Nephron progenitor cell (in vitro differentiated cells): ENCODE measurements at regions not wholly inside any gene's neighbourhood (a gene's known extent, or its start where the extent isn't known, plus 50 kb on each side); places are given as distances from the start of the nearest gene placed in this dataset.

Source experiments
- DNase-seq: peaks from one replicate; pipeline ENCODE4 v3.0.0; 2021
- H3K27ac Mint-ChIP-seq: 2 replicates; pipeline ENCODE4 v1.8.0; 2021; ENCODE audit warnings: mild to moderate bottlenecking, moderate library complexity, mixed read lengths
- H3K27me3 Mint-ChIP-seq: 2 replicates; pipeline ENCODE4 v1.8.0; 2021; ENCODE audit warnings: mild to moderate bottlenecking, low read depth, mixed read lengths; ENCODE audit not compliant: poor library complexity
- H3K36me3 Mint-ChIP-seq: 2 replicates; pipeline ENCODE4 v1.8.0; 2021; ENCODE audit warnings: low read depth, mixed read lengths
- H3K4me1 Mint-ChIP-seq: 2 replicates; pipeline ENCODE4 v1.8.0; 2021; ENCODE audit warnings: mixed read lengths
- H3K4me3 Mint-ChIP-seq: 2 replicates; pipeline ENCODE4 v1.8.0; 2021; ENCODE audit warnings: mild to moderate bottlenecking, moderate library complexity, mixed read lengths
- H3K9me3 Mint-ChIP-seq: 2 replicates; pipeline ENCODE4 v1.8.0; 2021; ENCODE audit warnings: mild to moderate bottlenecking, moderate library complexity, mixed read lengths
- CTCF ChIP-seq: fragments of 200-600 bp; sonication (generic); IDR thresholded peaks from 2 replicates; pipeline ENCODE4 v1.5.0; 2021; ENCODE audit warnings: antibody characterized with exemption

GRCh38 chr6:20279051-20279450 lies 66.8 kb upstream of the MBOAT1 start:
- Mint-ChIP-seq H3K4me3 (no peak overlapping the region), H3K27ac (no peak overlapping the region), H3K4me1 (peaks cover 13% of the 10 kb centered on the region), H3K36me3 (peaks cover 10% of the 10 kb centered on the region), H3K9me3 (peaks cover 34% of the 10 kb centered on the region), H3K27me3 (peaks cover 24% of the 10 kb centered on the region)
- no peak for TF ChIP-seq CTCF
- no peak for DNase-seq

- no peak overlapping the region for H3K4me3 Mint-ChIP-seq
- peaks cover 10% of the 10 kb centered on the region for H3K36me3 Mint-ChIP-seq
- H3K9me3 Mint-ChIP-seq: peaks cover 40% of the 10 kb centered on the region
- no peak overlapping the region for H3K27ac Mint-ChIP-seq
- DNase-seq: no peak
- TF ChIP-seq CTCF: no peak
- H3K27me3 Mint-ChIP-seq: peaks cover 24% of the 10 kb centered on the region
- peaks cover 13% of the 10 kb centered on the region for H3K4me1 Mint-ChIP-seq
Measured at GRCh38 chr6:20279608-20280287, 67.5 kb upstream of the MBOAT1 start.

- Mint-ChIP-seq H3K4me1 (peaks cover 13% of the 10 kb centered on the region), H3K9me3 (peaks cover 40% of the 10 kb centered on the region), H3K36me3 (peaks cover 10% of the 10 kb centered on the region), H3K4me3 (no peak overlapping the region), H3K27ac (no peak overlapping the region), H3K27me3 (peaks cover 24% of the 10 kb centered on the region)
- DNase-seq: no peak
- TF ChIP-seq CTCF: no peak
Measured at GRCh38 chr6:20280288-20280621, 68.0 kb upstream of the MBOAT1 start.

- Mint-ChIP-seq H3K36me3 (peaks cover 10% of the 10 kb centered on the region), H3K9me3 (peaks cover 40% of the 10 kb centered on the region), H3K4me1 (no peaks in the 10 kb centered on the region)
Measured at GRCh38 chr6:20284672-20285071, 72.4 kb upstream of the MBOAT1 start.

GRCh38 chr6:20286968-20287565 lies 74.8 kb upstream of the MBOAT1 start:
- H3K4me3 Mint-ChIP-seq: no peak overlapping the region
- H3K27ac Mint-ChIP-seq: no peak overlapping the region
- H3K27me3 Mint-ChIP-seq: peaks cover 8% of the 10 kb centered on the region
- peaks cover 5% of the 10 kb centered on the region for H3K4me1 Mint-ChIP-seq
- no peak for TF ChIP-seq CTCF
- peaks cover 10% of the 10 kb centered on the region for H3K36me3 Mint-ChIP-seq
- peaks cover 27% of the 10 kb centered on the region for H3K9me3 Mint-ChIP-seq
- DNase-seq: no peak

More at GRCh38 chr6:20284672-20285071, 72.4 kb upstream of the MBOAT1 start:
- TF ChIP-seq CTCF: no peak
- no peak overlapping the region for H3K4me3 Mint-ChIP-seq
- no peak overlapping the region for H3K27ac Mint-ChIP-seq
- peaks cover 9% of the 10 kb centered on the region for H3K27me3 Mint-ChIP-seq
- no peak for DNase-seq
